ENCODE measurements at regions not wholly inside any gene's neighbourhood (a gene's known extent, or its start where the extent isn't known, plus 50 kb on each side); places are given as distances from the start of the nearest gene placed in this dataset.

- no peak for TF ChIP-seq CTCF (IDR thresholded peaks at IDR 0.05)
- no peak for TF ChIP-seq POLR2A (IDR thresholded peaks at IDR 0.05)
Measured at GRCh38 chr7:25847336-25848070, 304.5 kb upstream of the NFE2L3 start.

Measured in adrenal gland (tissue), 5 donors.